NOMO-1 treated with dmso at 0.1 percent for 144 hours (cell line): ENCODE measurements at regions not wholly inside any gene's neighbourhood (a gene's known extent, or its start where the extent isn't known, plus 50 kb on each side); places are given as distances from the start of the nearest gene placed in this dataset.
"Not testable (repeated sequence)": the region's sequence is repeated elsewhere in the genome, so short reads cannot be mapped to it uniquely, and the experiment has no call there.

Experiments used
- DNase-seq: peaks from one replicate; lab custom pipeline; 2025; ENCODE audit not compliant: unreplicated experiment; lab: John Stamatoyannopoulos, UW

DNA sequence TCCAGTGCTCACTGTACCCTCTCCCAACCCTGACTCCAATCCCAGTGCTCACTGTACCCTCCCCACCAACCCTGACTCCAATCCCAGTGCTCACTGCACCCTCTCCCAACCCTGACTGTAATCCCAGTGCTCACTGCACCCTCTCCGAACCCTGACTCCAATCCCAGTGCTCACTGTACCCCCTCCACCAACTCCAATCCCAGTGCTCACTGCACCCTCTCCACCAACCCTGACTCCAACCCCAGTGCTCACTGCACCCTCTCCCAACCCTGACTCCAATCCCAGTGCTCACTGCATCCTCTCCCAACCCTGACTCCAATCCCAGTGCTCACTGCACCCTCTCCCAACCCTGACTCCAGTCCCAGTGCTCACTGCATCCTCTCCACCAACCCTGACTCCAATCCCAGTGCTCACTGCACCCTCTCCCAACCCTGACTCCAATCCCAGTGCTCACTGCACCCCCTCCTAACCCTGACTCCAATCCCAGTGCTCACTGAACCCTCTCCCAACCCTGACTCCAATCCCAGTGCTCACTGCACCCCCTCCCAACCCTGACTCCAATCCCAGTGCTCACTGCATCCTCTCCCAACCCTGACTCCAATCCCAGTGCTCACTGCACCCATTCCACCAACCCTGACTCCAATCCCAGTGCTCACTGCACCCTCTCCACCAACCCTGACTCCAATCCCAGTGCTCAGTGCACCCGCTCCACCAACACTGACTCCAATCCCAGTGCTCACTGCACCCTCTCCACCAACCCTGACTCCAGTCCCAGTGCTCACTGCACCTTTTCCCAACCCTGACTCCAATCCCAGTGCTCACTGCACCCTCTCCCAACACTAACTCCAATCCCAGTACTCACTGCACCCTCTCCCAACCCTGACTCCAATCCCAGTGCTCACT is 136.3 kb upstream of the ZNF618 start:
- not testable (repeated sequence) for DNase-seq

DNA sequence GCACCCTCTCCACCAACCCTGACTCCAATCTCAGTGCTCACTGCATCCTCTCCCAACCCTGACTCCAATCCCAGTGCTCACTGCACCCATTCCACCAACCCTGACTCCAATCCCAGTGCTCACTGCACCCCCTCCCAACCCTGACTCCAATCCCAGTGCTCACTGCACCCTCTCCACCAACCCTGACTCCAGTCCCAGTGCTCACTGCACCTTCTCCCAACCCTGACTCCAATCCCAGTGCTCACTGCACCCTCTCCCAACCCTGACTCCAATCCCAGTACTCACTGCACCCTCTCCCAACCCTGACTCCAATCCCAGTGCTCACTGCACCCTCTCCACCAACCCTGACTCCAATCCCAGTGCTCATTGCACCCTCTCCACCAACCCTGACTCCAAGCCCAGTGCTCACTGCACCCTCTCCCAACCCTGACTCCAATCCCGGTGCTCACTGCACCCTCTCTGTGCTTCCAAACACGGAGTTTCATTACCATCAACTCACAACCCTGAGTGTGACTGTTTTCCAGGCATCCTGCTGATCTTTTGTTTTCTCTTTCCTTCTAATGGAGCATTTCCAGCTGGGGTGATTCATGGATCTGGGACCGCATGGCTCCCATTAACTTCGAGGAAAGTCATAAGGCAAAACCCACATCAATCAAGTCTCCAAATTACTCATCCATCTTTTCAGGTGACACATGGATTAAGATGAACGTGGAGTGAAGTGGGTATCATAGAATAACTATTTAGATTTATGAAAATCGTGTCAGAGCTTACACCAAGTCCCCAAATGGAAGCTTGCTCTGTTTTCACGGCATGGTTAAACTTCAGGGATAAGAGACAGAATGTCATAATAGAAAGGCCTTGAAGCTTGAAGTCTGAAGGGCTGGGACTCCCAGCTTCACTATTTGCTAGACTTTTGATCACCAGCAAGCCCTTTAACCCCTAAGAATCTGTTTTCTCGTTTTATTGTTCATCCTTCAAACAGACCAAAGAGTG is 135.3 kb upstream of the ZNF618 start:
- DNase-seq = not testable (repeated sequence)

DNA sequence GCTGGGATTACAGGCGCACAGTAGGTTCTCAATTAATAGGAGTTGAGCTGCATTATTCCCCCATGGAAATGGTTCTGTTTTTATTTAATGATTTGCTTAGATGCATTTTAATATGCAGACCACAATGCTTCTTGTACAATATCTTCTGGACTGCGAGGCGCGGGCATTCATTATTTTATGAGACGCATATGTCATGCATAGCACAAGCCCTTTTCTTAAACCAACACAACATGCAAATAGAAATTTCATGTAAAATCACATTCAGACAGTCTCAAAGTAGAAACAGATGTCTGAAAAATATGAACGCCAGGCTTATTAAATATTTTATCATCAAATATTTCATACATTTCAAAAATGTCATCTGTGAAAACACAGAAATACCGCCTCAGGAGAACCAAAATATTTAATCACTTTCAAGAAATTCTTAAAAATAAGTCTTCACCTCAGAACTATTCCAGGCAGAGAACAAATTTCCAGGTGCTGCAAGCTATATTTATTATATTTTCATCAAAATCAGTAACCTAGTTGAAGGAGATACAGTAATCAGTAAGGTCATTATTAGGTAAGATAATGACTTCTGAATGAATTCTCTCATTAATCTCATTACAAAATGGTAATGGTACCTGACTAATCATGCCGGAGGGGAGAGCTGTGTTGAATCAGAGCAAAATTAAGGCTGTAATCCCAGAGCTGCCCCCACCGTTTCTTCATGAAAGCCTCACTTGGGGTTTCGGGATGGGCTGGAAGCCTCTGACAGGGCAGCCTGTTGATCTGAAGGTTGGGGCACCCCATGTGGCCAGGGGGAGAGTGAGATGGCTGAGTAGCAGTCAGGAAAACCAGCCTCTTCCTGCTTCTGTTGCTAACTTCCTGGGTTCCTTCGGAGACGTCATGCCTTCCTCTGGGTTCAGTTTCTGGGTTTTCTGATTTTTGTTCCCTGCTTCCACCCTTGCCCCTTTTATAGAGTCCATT is 133.9 kb upstream of the ZNF618 start:
- DNase-seq = no peak

DNA sequence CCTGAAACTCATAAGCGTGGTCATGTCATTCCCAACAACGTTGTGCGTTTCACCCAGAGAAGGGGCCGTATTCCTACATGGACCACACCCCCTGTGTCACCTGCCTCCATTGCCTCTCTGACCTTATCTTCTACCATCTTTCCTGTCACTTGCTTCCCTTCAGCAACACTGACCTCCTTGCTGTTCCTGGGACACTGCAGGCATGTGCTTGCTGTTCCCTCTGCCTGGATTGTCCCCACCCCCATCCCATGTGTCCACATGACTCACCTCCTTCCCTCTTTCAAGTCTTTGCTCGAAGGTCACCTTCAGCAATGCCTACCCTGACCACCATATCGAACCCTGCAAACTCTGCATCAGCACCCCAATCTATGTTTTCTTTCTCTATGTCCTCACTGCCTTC is 133.2 kb upstream of the ZNF618 start:
- DNase-seq = no peak

DNA sequence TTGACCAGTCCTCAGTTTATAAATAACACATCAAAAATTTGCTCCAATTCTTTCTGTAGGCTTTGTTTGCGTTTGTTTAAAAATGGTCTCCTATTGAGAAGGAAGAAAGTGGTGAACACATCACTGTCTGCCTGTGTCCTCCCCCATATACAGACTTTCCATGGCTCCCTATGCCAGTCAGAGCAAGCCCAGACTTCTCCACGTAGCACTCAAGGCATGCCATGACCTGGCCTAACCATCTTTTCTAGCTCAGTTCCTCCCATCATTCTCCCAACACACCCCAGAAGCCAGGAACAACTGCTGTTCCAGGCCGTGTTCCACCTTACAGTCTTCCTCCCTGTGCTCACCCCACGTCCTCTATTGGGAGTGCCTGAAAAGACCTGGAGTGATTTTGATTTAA is 129.6 kb upstream of the ZNF618 start:
- no peak for DNase-seq

DNA sequence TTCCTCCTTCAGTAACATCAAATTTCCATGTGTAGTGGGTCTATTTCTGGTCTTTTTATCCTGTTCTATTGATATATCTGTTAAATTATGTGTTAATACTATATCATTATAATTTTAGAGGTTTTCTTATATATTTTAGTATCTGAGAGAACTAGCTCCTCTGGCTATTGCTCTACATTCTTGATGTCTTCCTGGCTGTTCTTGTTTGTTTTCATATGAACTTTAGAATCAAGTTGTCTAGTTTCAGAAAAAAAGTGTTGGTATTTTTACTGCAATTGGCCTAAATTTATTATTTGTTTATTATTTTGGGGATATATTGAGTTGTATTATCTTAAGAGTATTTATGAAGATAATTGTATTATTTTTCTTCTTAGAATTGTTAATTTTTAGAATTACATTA is 128.0 kb upstream of the ZNF618 start:
- no peak for DNase-seq

DNA sequence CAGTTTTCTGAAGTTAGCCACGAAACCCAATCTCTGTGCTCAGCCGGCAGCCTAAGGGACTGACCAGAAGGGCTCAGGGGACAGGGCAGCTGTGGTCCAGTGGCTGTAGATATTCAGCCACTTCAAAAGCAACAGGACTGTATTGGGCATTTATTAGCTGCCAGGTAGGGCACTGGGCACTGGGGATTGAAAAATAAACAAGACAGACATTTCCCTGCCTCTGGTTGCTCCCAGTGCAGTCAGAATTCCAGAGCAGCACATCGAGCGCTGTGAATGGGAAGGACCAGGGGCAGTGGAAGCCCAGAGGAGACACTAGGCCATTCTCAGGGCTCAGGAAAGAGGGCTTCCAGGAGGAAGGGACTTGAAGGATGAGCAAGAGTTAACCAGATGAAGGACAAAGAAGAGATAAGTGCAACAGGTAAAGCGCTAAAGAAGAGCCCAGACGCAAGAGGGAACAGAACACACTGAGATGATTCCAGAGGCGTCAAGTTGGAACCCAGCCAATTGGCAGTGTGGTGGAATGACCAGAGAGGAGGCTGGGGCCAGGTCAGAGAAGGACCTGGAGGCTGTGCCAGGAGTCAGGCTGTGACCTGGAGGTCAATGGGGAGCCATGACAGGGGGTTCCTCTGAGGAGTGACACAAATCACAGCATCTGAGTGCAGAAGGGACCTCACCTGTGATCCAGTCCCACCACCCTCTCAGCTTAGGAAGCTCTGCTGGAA is 122.5 kb upstream of the ZNF618 start:
- DNase-seq = no peak

DNA sequence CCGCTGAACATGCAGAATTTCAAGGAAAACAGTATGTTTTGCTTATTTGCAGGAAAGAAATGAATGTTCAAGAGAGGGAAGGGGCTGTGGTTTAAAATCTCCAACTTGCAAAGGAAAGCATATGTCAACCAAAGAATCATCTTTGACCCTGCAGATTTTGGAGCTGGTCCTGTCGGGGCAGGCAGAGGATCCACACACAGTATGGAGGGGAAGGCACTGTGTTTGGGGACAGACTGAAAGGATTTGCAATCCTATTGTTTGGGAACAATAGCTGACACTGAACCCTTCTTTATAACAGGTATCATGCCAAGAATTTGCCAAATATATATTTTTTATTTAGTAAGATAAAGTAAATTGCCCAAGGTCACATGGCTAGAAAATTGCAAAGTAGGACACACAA is 121.4 kb upstream of the ZNF618 start:
- no peak for DNase-seq

DNA sequence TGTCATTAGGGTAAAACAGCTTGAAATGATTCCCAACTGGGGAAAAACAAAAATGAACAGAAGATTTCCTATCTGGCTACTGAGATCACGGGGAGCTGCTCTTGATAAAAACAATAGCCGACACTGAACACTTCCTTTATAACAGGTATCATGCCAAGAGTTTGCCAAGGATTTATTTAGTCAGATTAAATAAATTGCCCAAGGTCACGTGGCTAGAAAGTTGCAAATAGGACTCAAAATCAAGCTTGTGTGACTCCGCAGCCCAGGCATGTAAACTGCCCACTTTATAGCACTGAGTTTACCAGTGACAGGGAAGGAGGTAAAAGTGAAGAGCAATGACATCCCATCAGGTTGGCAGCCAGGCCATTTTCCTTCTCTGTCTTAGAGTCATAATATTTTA is 120.7 kb upstream of the ZNF618 start:
- DNase-seq = no peak

DNA sequence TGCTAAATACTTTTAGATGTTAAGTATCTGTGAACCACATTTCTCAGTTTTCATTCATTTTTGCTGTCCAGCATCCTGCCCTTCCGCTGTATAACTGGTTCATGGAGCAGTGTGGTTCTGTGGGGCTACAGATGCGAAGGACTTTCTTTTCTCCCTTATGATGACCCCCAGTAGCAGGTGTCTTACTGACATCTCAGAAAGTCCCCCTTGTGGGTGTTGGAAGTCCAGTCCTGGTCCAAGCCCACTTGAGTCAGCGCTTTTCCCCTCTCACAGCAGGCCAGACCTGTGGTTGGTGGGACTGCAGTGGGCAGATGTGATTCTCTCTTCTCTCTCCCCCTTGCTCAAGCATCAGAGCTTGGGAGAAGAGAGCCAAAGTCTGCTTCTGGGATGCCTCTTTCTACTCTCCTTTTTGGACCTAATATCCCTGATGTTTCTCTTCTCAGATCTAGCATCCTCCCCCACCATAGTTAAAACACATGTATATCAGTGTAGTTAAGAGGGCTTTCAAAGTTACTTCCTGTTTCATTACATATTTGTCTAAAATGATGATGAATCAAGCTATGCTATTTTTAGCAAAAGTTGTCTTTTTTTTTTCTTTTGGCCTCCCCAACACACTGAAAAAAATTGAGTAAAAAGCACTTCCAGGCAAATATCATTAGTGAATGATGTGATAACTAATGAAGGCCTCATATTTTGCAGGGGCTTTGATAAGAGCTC is 119.5 kb upstream of the ZNF618 start:
- peak; percentile 28 for DNase-seq

DNA sequence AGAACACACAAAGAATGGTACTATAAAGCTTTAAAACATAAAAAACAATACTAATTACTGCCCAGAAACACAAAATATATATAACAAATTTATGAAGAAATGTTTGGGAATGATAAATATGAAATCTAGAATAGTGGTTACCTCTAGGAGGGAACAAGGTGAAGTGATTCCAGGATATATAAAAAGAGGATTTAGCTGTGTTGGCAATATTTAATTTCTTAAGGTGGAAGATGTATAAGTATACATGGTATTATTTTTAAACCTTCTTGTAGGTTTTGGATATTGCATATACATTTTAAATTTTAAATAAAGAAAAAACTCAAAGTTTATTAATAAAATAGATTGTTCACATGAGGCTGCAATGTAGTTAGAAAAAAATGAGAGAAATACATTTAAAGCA is 112.7 kb upstream of the ZNF618 start:
- no peak for DNase-seq

DNA sequence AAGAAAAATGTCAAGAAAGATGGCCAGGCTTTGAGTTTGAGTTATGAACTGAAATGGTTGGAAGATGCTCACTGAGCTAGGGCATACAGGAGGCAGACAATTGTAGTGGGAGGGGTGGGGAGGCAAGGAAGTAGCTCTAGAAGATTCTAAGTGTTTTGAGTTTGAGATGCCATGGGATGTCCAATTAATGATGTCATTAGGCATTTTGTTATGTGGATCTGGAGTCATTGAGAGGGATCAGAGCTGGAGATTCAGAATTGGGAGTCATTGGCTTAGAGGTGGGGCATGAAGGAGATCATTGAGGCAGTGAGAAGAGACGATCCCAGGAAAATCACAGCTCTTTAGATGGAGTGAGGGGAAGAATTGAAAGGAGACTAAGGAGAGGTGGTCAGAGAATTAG is 111.5 kb upstream of the ZNF618 start:
- DNase-seq = no peak

DNA sequence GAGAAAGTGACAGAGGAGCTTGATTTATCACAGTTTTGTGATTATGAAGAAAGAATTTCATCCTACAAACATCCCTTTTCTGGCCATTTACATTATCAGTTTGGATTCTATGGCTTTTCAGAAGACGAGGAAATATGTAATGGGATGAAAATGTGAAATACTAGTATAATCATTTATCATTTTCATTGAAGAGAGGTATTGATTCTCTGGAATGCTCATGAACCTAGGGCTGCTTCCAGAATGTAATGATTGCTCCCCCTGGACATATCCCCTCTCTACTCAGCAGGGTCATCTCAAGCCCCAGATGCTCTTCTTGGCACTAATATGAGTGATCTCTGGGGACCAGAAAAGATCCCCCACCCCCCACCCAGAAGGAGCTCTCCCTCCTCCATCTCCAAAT is 106.7 kb upstream of the ZNF618 start:
- no peak for DNase-seq

DNA sequence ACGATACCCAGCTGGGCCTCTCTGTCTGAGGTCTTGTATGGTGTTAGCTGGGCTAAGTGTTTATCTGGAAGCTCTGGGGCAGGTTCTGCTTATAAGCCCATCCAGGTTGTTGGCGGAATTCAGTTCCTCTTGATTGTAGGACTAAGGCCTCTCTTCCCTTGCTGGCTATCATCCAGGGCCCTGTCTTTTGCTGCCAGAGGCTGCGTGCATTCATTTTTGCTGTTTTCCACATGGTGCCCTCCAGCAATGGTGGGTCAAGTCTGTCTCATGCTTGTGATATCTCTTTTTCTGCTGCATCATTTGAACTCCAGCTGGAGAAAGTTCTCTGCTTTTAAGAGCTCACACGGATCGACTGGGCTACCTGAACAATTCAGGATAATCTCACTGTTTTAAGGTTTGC is 105.7 kb upstream of the ZNF618 start:
- DNase-seq = no peak

DNA sequence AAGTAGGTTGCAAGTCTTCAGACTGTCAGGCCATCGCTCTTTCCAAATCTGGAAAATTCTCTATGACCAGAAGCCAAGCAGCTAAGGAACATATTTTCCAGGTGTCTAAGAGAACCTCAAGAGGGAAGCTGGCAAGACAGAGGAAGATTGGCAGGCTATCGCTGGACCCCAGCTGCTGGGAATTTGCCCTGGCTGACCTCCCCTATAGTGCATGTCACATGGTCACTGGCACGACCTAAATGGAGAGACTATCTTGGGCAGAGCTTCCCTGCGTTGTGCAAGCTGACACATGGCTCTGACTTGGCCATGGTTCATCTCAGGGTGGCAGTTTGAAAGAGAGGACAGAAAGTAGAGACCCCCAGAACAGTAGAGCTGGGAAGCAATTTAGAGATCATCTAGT is 104.9 kb upstream of the ZNF618 start:
- DNase-seq = no peak

DNA sequence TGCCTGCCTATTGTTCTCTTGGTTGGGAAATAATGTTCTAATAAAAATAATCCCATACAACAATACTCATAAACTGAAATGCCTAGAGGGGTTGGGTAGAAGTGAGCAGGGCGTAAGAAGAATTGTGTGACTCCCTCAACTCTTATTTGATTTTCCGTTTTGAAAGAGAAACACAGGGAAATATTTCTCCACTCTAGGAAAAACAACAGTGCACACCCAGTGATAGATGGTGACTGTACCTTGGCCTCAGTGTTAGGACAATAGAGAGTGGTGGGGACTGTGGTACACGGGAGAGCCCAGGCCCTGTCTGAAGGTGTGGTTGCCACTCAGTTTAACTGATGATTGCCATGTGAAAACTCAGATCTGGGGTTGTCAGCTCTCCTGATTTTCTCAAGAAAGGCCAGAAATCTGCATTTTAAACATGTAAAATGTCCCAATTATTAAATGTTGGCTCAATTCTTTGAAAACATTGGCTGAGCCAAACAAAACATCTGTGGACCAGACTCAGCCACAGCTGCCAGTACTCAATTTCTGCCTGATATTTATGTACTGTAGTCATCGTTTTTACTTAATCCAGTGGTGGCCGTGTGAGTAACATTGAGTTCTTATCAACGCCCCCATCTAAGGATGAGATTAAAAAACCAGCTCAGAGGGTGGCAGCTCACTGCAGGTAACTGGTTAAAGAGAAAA is 103.8 kb upstream of the ZNF618 start:
- no peak for DNase-seq

DNA sequence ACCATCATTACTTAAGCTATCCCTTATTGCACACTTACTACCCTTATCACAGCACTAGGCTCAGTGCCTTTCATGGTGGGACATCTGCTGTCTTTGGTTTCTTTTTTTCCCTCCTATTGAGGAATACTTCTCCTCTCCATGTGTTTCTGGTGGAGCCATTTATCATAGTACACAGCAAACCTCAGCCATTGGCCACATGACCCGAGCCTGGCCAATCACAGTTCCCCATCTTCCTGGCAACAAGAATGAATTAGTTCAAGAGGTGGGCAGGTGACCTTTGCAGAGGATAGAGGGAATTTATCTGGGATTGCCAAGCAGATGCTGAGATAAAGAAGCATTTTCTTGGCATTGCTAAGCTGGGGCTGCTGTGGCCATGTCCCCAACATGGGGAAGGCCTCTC is 101.1 kb upstream of the ZNF618 start:
- DNase-seq = no peak

DNA sequence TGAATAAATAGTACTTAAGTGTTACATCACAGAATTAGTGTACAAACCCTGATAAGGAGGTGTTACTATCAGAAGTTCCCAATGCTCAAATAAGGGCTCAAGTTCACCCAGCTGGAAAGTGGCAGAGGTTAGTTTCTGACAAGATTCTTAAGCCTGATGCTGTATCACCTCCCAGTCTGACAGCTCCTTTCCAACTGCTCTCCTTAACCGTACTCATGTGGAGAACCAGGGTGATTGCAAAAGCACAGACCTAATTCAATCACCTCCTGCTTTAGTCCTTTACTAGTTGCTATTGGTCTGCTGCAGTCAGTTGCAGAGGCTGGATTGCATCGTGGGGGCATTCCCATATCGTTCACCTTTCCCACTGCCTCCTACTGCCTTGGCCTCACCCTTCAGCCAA is 100.4 kb upstream of the ZNF618 start:
- no peak for DNase-seq

DNA sequence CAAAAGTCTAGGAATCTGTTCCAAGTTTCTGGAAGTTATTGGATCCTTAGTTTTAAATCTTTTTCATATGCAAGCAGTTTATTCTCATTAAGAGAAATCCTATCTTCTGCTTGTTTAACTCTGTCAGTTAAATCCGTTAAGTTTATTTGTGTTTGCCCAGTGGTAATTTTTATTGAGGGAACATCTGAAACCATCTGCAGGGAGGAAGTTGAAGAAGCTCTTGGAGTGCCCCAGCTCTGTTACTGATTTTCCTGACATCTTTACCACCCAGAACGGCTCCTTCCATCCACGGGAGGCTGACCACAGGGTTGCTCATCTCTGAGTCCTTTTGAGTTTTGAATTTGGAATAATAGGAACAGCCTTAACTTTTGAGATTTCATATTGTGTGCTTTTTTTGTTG is 99.9 kb upstream of the ZNF618 start:
- DNase-seq = no peak
